GM12891 (cell line): ENCODE measurements at regions not wholly inside any gene's neighbourhood (a gene's known extent, or its start where the extent isn't known, plus 50 kb on each side); places are given as distances from the start of the nearest gene placed in this dataset.

Experiments used
- PAX5 ChIP-seq: IDR thresholded peaks from 2 replicates; pipeline ENCODE4 v1.6.1; 2011; ENCODE audit warnings: low read length, moderate library complexity, mild to moderate bottlenecking; ENCODE audit not compliant: insufficient read depth, severe bottlenecking
- POLR2A ChIP-seq: IDR thresholded peaks from 2 replicates; pipeline ENCODE4 v1.6.1; 2011; ENCODE audit warnings: low read depth, low read length, control low read depth
- POLR2AphosphoS5 ChIP-seq: IDR thresholded peaks from 2 replicates; pipeline ENCODE4 v1.6.1; 2011; ENCODE audit warnings: low read depth, low read length, control low read depth
- POU2F2 ChIP-seq: IDR thresholded peaks from 2 replicates; pipeline ENCODE4 v1.6.1; 2011; ENCODE audit warnings: low read depth, mild to moderate bottlenecking, control low read depth, low read length, moderate library complexity
- SPI1 ChIP-seq: IDR thresholded peaks from 2 replicates; pipeline ENCODE4 v1.6.1; 2011; ENCODE audit warnings: low read depth, low read length, control low read depth
- TAF1 ChIP-seq: IDR thresholded peaks from 2 replicates; pipeline ENCODE4 v1.6.1; 2011; ENCODE audit warnings: low read depth, low read length, control low read depth

DNA sequence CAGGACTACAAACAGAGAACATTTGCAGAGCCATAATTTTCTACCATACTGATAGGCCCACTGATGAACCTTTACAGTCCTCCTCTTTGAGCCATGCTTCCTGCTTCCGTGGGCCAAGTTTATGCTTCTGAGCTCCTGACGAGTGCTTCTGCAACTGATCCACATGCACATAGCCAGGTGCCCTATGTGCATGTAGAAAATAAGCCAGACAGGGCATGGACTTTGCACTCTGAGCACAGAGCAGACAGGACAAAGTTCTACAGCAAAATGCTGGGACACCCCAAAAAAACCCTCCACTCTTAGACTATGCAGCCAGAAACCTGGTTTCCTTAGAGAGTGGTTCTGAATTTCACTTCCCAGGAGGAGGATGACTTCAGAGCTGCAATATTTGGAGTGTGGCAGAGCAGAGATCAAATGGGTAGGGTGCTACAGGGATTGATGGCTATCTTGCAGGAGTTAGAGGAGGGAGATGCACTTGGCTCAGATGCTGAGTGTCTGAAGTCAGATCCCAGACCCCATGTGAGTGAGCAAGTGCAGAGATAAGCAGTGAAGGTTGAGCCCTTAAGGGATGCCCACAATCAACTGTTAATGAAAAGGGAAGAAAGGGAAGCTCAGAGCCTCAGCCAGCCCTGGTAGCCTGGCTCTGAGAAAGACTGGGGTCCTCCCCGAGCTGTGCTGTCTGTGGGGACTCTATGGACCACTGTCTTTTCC is 230.9 kb downstream of the DUSP10 start:
- TF ChIP-seq POLR2A (no peak), POLR2AphosphoS5 (no peak), TAF1 (no peak), SPI1 (no peak), POU2F2 (no peak), PAX5 (no peak)
